ENCODE measurements at regions not wholly inside any gene's neighbourhood (a gene's known extent, or its start where the extent isn't known, plus 50 kb on each side); places are given as distances from the start of the nearest gene placed in this dataset.

DNA sequence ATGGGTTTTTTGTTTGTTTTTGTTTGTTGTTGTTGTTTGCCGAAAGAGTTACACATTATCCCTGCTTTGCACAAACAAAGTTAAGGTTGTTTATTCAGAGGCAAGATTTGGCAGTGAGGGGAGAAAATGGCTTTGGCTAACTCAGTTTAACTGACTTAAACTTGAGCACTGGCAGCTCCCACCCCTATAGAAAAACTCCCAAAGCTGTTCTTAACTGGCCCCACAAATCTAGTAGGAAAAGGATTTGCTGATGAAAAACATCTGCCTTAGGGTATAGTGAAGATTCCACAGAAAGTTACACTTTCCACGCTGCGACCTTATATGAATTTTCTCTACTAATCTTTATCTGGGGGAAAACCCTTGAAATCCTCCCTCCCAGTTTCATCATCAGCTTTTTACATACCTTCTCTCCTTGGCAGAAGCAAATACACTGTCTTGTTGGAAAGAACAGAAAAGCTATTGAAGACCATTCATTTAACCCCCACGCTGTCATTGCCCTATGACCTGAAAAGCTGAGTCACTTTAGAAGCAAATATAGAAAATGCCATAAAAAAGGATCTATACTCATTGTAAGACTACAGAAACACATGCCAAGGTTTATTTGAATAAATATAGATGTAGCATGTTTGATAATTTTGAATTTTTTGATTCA is 551.7 kb downstream of the NR2F2 start:
- TF ChIP-seq, protein P1, sequence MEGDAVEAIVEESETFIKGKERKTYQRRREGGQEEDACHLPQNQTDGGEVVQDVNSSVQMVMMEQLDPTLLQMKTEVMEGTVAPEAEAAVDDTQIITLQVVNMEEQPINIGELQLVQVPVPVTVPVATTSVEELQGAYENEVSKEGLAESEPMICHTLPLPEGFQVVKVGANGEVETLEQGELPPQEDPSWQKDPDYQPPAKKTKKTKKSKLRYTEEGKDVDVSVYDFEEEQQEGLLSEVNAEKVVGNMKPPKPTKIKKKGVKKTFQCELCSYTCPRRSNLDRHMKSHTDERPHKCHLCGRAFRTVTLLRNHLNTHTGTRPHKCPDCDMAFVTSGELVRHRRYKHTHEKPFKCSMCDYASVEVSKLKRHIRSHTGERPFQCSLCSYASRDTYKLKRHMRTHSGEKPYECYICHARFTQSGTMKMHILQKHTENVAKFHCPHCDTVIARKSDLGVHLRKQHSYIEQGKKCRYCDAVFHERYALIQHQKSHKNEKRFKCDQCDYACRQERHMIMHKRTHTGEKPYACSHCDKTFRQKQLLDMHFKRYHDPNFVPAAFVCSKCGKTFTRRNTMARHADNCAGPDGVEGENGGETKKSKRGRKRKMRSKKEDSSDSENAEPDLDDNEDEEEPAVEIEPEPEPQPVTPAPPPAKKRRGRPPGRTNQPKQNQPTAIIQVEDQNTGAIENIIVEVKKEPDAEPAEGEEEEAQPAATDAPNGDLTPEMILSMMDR (IDR thresholded peaks at IDR 0.05; ENCODE audit: low read depth, low read length) = no peak
- TF ChIP-seq EZH2phosphoT487 (IDR thresholded peaks at IDR 0.05; ENCODE audit: low read depth) = no peak

Measured in OCI-LY3 (cell line).